Endodermal cell (in vitro differentiated cells): ENCODE measurements at regions not wholly inside any gene's neighbourhood (a gene's known extent, or its start where the extent isn't known, plus 50 kb on each side); places are given as distances from the start of the nearest gene placed in this dataset.

Source experiments
- DNase-seq: peaks from one replicate; pipeline ENCODE4 v3.0.0-alpha.2; 2017
- H3K27ac ChIP-seq: 2 replicates; pipeline ENCODE4 v1.5.1; 2013; ENCODE audit warnings: mild to moderate bottlenecking, low read depth, low read length, moderate library complexity
- H3K27me3 ChIP-seq: 2 replicates; pipeline ENCODE4 v1.6.1; 2013; ENCODE audit warnings: mild to moderate bottlenecking, low read length, moderate library complexity; ENCODE audit not compliant: insufficient read depth, control insufficient read depth, poor library complexity, severe bottlenecking
- H3K36me3 ChIP-seq: 2 replicates; pipeline ENCODE4 v1.7.0; 2013; ENCODE audit warnings: mild to moderate bottlenecking, low read length, moderate library complexity; ENCODE audit not compliant: control insufficient read depth, insufficient read depth
- H3K4me1 ChIP-seq: one replicate; pipeline ENCODE4 v1.7.0; 2013; ENCODE audit warnings: low read length; ENCODE audit not compliant: control insufficient read depth, insufficient read depth
- H3K4me3 ChIP-seq: 2 replicates; pipeline ENCODE4 v1.5.1; 2013; ENCODE audit warnings: mild to moderate bottlenecking, low read length, moderate library complexity
- H3K9ac ChIP-seq: 2 replicates; pipeline ENCODE4 v1.6.1; 2013; ENCODE audit warnings: mild to moderate bottlenecking, low read length, moderate library complexity; ENCODE audit not compliant: poor library complexity, severe bottlenecking; ENCODE audit errors: extremely low read depth
- H3K9me3 ChIP-seq: 2 replicates; pipeline ENCODE4 v1.6.1; 2013; ENCODE audit warnings: mild to moderate bottlenecking, low read length, moderate library complexity; ENCODE audit not compliant: control insufficient read depth
- H3K27ac Mint-ChIP-seq: 2 replicates; pipeline ENCODE4 v1.8.0; 2020; ENCODE audit warnings: mixed read lengths
- H3K27me3 Mint-ChIP-seq: 2 replicates; pipeline ENCODE4 v1.8.0; 2021; ENCODE audit warnings: mild to moderate bottlenecking, mixed read lengths; ENCODE audit not compliant: insufficient read depth
- H3K36me3 Mint-ChIP-seq: 2 replicates; pipeline ENCODE4 v1.8.0; 2020; ENCODE audit warnings: low read depth, mixed read lengths
- H3K4me1 Mint-ChIP-seq: 2 replicates; pipeline ENCODE4 v1.8.0; 2020; ENCODE audit warnings: mixed read lengths
- H3K4me3 Mint-ChIP-seq: 2 replicates; pipeline ENCODE4 v1.8.0; 2020; ENCODE audit warnings: mild to moderate bottlenecking, moderate library complexity, mixed read lengths
- H3K9me3 Mint-ChIP-seq: 2 replicates; pipeline ENCODE4 v1.8.0; 2020; ENCODE audit warnings: mild to moderate bottlenecking, mixed read lengths
- CTCF ChIP-seq: fragments of 200-600 bp; sonication (generic); conservative IDR thresholded peaks from 2 replicates; pipeline ENCODE4 v1.5.0; 2021; ENCODE audit warnings: antibody characterized with exemption, mild to moderate bottlenecking
- WGBS, 2 experiments: methylation state at CpG; one replicate each; pipeline versions ENCODE4 v1.1.5 to v1.1.7; 2013; ENCODE audit warnings: missing lambda C conversion rate in 2 of 2, mixed read lengths in 1 of 2; ENCODE audit not compliant: insufficient coverage in 1 of 2, insufficient read length in 1 of 2; 5-methylcytosine and 5-hydroxymethylcytosine counted together

DNA sequence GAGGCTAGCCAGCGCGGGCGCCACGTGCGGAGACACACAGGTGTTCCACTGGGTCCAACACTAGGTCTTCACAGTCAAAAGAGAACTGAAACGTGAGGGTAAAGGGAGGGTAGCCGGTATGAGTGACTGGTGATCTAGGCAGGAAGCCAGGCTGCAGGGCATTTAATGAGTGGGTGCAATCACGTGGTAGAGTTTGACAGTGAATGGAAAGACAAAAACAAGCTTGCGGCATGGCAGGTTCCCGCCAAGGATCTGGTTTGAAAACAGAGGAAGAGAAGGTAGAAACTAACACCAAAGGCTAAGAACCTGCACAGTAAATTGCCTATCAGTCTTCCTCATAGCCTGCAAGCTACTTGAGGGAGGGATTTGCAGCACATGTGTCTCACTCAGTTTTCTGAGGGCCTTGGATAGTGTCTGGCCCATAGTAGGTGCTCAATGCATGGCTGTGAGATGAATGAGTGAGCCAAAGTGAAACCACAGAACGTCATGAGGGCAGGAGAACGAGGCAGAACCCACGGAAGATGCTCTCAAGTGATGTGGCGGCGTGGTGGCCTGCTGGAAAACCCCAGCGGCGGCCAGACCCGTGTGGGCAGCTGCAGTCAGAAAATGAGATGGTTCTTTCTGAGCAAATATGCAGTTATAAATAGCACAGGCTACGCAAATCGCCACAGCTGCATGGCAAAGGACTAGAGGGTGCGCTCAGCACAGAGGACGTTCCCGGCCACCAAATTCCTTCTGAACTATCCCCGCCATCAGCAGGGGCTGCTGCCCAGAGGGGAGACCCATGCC, 183.6 kb upstream of the NFE2L3 start:
- Histone ChIP-seq H3K27ac (no peak overlapping the region), H3K27me3 (peaks cover 11% of the 10 kb centered on the region), H3K4me3 (no peak overlapping the region), H3K9me3 (no peaks in the 10 kb centered on the region), H3K36me3 (no peaks in the 10 kb centered on the region), H3K9ac (no peak overlapping the region), H3K4me1 (no peaks in the 10 kb centered on the region)
- TF ChIP-seq CTCF: no peak
- H3K27ac Mint-ChIP-seq: no peak overlapping the region
- DNase-seq: no peak
- no peaks in the 10 kb centered on the region for H3K36me3 Mint-ChIP-seq
- peaks cover 4% of the 10 kb centered on the region for H3K4me1 Mint-ChIP-seq
- no peak overlapping the region for H3K4me3 Mint-ChIP-seq
- 92 to 94% methylated on average over 21 to 24 of the region's 24 CpGs for WGBS, 2 experiments
- peaks cover 6% of the 10 kb centered on the region for H3K27me3 Mint-ChIP-seq
- no peaks in the 10 kb centered on the region for H3K9me3 Mint-ChIP-seq

GRCh38 chr7:25970356-25970755, 181.6 kb upstream of the NFE2L3 start:
- TF ChIP-seq CTCF: no peak
- DNase-seq: no peak
- 90 to 91% methylated on average over 2 to 4 of the region's 4 CpGs for WGBS, 2 experiments
- no peak overlapping the region for H3K9ac ChIP-seq
- Mint-ChIP-seq H3K4me1 (peaks cover 4% of the 10 kb centered on the region), H3K27me3 (peaks cover 6% of the 10 kb centered on the region), H3K27ac (no peak overlapping the region), H3K36me3 (no peaks in the 10 kb centered on the region), H3K9me3 (no peaks in the 10 kb centered on the region), H3K4me3 (no peak overlapping the region)
- no peaks in the 10 kb centered on the region for H3K9me3 ChIP-seq
- no peak overlapping the region for H3K4me3 ChIP-seq
- H3K36me3 ChIP-seq: no peaks in the 10 kb centered on the region
- H3K4me1 ChIP-seq: no peaks in the 10 kb centered on the region
- H3K27me3 ChIP-seq: peaks cover 11% of the 10 kb centered on the region
- H3K27ac ChIP-seq: no peak overlapping the region

GRCh38 chr7:25970911-25971310, 181.1 kb upstream of the NFE2L3 start:
- no peaks in the 10 kb centered on the region for H3K9me3 ChIP-seq
- no peak overlapping the region for H3K4me3 ChIP-seq
- DNase-seq: no peak
- no peak overlapping the region for H3K9ac ChIP-seq
- no peak for TF ChIP-seq CTCF
- peaks cover 4% of the 10 kb centered on the region for H3K4me1 Mint-ChIP-seq
- no peak overlapping the region for H3K27ac Mint-ChIP-seq
- no peaks in the 10 kb centered on the region for H3K4me1 ChIP-seq
- H3K9me3 Mint-ChIP-seq: peaks cover under 1% of the 10 kb centered on the region
- H3K27me3 Mint-ChIP-seq: peaks cover 6% of the 10 kb centered on the region
- H3K4me3 Mint-ChIP-seq: no peak overlapping the region
- peaks cover 11% of the 10 kb centered on the region for H3K27me3 ChIP-seq
- no peaks in the 10 kb centered on the region for H3K36me3 Mint-ChIP-seq
- no peak overlapping the region for H3K27ac ChIP-seq
- H3K36me3 ChIP-seq: no peaks in the 10 kb centered on the region
- WGBS, 2 experiments: 90 to 97% methylated on average over 2 to 5 of the region's 5 CpGs
